ENCODE measurements at regions not wholly inside any gene's neighbourhood (a gene's known extent, or its start where the extent isn't known, plus 50 kb on each side); places are given as distances from the start of the nearest gene placed in this dataset.

DNA sequence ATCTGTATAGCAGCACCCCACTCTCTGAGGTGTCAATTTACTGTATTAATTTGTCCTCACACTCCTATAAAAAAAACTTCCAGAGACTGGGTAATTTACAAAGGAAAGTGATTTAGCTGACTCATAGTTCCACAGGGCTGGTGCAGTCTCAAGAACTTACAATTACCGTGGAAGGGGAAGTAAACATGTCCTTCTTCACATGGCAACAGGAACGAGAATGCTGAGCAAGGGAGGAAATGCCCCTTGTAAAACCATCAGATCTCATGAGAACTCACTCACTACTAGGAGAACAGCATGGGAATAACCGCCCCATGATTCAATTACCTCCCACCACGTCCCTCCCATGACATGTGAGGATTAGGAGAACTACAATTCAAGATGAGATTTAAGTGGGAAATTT is 602.6 kb downstream of the MTRR start:
- TF ChIP-seq, protein P1, sequence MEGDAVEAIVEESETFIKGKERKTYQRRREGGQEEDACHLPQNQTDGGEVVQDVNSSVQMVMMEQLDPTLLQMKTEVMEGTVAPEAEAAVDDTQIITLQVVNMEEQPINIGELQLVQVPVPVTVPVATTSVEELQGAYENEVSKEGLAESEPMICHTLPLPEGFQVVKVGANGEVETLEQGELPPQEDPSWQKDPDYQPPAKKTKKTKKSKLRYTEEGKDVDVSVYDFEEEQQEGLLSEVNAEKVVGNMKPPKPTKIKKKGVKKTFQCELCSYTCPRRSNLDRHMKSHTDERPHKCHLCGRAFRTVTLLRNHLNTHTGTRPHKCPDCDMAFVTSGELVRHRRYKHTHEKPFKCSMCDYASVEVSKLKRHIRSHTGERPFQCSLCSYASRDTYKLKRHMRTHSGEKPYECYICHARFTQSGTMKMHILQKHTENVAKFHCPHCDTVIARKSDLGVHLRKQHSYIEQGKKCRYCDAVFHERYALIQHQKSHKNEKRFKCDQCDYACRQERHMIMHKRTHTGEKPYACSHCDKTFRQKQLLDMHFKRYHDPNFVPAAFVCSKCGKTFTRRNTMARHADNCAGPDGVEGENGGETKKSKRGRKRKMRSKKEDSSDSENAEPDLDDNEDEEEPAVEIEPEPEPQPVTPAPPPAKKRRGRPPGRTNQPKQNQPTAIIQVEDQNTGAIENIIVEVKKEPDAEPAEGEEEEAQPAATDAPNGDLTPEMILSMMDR (IDR thresholded peaks at IDR 0.05), result no peak
- TF ChIP-seq POLR2AphosphoS5 (IDR thresholded peaks at IDR 0.05) (no peak), EP300 (IDR thresholded peaks at IDR 0.05) (no peak)
